Fibroblast of lung (primary cell): ENCODE measurements at regions not wholly inside any gene's neighbourhood (a gene's known extent, or its start where the extent isn't known, plus 50 kb on each side); places are given as distances from the start of the nearest gene placed in this dataset.

Source experiments
- EZH2 ChIP-seq: IDR thresholded peaks from 2 replicates; pipeline ENCODE4 v1.5.1; 2012; ENCODE audit warnings: low read length, control low read depth, mild to moderate bottlenecking; ENCODE audit errors: missing control alignments
- TF ChIP-seq, protein P1 (sequence below), 2 donors: IDR thresholded peaks in 1 of 2; conservative IDR thresholded peaks in 1 of 2; 1 replicate in 1 of 2; 2 replicates in 1 of 2; pipeline ENCODE4 v1.5.1; 2011 to 2012; ENCODE audit warnings: low read length in 2 of 2, control low read depth in 1 of 2, inconsistent platforms in 1 of 2, low read depth in 1 of 2, mild to moderate bottlenecking in 1 of 2

DNA sequence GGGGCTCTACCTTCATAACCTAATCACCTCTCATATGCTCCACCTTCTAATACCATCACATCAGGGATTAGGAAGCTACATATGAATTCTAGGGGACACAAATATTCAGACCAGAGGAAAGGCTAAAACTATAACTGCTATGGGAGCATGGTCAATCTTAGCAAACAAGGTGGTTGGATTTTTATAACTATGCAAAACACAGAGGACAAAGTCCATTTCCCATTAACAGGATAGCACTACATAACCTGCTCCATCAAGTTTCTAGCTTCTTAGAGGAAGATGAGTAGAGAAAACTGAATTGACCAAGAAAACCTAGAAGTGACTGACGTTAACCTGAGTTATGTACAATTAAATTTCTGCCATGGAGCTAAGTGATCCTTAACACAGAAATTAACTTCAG, 398.6 kb downstream of the TBL1XR1 start:
- TF ChIP-seq, protein P1, sequence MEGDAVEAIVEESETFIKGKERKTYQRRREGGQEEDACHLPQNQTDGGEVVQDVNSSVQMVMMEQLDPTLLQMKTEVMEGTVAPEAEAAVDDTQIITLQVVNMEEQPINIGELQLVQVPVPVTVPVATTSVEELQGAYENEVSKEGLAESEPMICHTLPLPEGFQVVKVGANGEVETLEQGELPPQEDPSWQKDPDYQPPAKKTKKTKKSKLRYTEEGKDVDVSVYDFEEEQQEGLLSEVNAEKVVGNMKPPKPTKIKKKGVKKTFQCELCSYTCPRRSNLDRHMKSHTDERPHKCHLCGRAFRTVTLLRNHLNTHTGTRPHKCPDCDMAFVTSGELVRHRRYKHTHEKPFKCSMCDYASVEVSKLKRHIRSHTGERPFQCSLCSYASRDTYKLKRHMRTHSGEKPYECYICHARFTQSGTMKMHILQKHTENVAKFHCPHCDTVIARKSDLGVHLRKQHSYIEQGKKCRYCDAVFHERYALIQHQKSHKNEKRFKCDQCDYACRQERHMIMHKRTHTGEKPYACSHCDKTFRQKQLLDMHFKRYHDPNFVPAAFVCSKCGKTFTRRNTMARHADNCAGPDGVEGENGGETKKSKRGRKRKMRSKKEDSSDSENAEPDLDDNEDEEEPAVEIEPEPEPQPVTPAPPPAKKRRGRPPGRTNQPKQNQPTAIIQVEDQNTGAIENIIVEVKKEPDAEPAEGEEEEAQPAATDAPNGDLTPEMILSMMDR (conservative IDR thresholded peaks at IDR 0.05 in 1 of 2, IDR thresholded peaks at IDR 0.05 in 1 of 2; ENCODE audit: low read depth in 1 of 2, low read length in 2 of 2) = no peak
- TF ChIP-seq EZH2 = no peak
